ENCODE measurements at regions not wholly inside any gene's neighbourhood (a gene's known extent, or its start where the extent isn't known, plus 50 kb on each side); places are given as distances from the start of the nearest gene placed in this dataset.

GRCh38 chr3:177977381-177978158 is 558.7 kb upstream of the KCNMB2 start:
- no peak for TF ChIP-seq POLR2A (IDR thresholded peaks at IDR 0.05; ENCODE audit: low read depth)
- TF ChIP-seq EP300 (IDR thresholded peaks at IDR 0.05) = no peak
- TF ChIP-seq, protein P1, sequence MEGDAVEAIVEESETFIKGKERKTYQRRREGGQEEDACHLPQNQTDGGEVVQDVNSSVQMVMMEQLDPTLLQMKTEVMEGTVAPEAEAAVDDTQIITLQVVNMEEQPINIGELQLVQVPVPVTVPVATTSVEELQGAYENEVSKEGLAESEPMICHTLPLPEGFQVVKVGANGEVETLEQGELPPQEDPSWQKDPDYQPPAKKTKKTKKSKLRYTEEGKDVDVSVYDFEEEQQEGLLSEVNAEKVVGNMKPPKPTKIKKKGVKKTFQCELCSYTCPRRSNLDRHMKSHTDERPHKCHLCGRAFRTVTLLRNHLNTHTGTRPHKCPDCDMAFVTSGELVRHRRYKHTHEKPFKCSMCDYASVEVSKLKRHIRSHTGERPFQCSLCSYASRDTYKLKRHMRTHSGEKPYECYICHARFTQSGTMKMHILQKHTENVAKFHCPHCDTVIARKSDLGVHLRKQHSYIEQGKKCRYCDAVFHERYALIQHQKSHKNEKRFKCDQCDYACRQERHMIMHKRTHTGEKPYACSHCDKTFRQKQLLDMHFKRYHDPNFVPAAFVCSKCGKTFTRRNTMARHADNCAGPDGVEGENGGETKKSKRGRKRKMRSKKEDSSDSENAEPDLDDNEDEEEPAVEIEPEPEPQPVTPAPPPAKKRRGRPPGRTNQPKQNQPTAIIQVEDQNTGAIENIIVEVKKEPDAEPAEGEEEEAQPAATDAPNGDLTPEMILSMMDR (IDR thresholded peaks at IDR 0.05) = no peak
- TF ChIP-seq POLR2AphosphoS5 (IDR thresholded peaks at IDR 0.05) = no peak
